ENCODE measurements at regions not wholly inside any gene's neighbourhood (a gene's known extent, or its start where the extent isn't known, plus 50 kb on each side); places are given as distances from the start of the nearest gene placed in this dataset.
"Not testable (repeated sequence)": the region's sequence is repeated elsewhere in the genome, so short reads cannot be mapped to it uniquely, and the experiment has no call there.

- not testable (repeated sequence) for H3K27me3 ChIP-seq (ENCODE audit: control insufficient read depth, insufficient read depth, low read length, poor library complexity, severe bottlenecking); DNase-seq; H3K27me3 Mint-ChIP-seq (ENCODE audit: insufficient read depth); H3K4me1 ChIP-seq (ENCODE audit: control insufficient read depth, insufficient read depth, low read length); H3K9ac ChIP-seq (ENCODE audit: extremely low read depth, low read length, poor library complexity, severe bottlenecking); H3K36me3 ChIP-seq (ENCODE audit: control insufficient read depth, insufficient read depth, low read length); H3K27ac ChIP-seq (ENCODE audit: low read depth, low read length); H3K36me3 Mint-ChIP-seq (ENCODE audit: low read depth); H3K27ac Mint-ChIP-seq; H3K4me3 Mint-ChIP-seq; H3K4me3 ChIP-seq (ENCODE audit: low read length); H3K4me1 Mint-ChIP-seq
- peaks cover 76% of the 10 kb centered on the region for H3K9me3 Mint-ChIP-seq
- H3K9me3 ChIP-seq (ENCODE audit: control insufficient read depth, low read length): peaks cover 20% of the 10 kb centered on the region
- WGBS, 2 experiments (ENCODE audit: insufficient coverage in 1 of 2, insufficient read length in 1 of 2): 83% methylated on average over 2 of the region's 2 CpGs; no CpG with 5 or more reads in 1 of the 2 experiments
Observed at GRCh38 chr2:94790169-94790568, 81.1 kb upstream of the TEKT4 start.

- not testable (repeated sequence) for H3K27me3 Mint-ChIP-seq (ENCODE audit: insufficient read depth); H3K27ac Mint-ChIP-seq; H3K27ac ChIP-seq (ENCODE audit: low read depth, low read length); H3K9ac ChIP-seq (ENCODE audit: extremely low read depth, low read length, poor library complexity, severe bottlenecking); H3K27me3 ChIP-seq (ENCODE audit: control insufficient read depth, insufficient read depth, low read length, poor library complexity, severe bottlenecking); DNase-seq; H3K9me3 ChIP-seq (ENCODE audit: control insufficient read depth, low read length); H3K4me1 ChIP-seq (ENCODE audit: control insufficient read depth, insufficient read depth, low read length); H3K4me3 ChIP-seq (ENCODE audit: low read length); H3K36me3 Mint-ChIP-seq (ENCODE audit: low read depth); H3K36me3 ChIP-seq (ENCODE audit: control insufficient read depth, insufficient read depth, low read length); H3K4me1 Mint-ChIP-seq; H3K4me3 Mint-ChIP-seq
- peak; percentile 66 for TF ChIP-seq CTCF (conservative IDR thresholded peaks at IDR 0.05)
- H3K9me3 Mint-ChIP-seq: peaks cover 63% of the 10 kb centered on the region
Observed at GRCh38 chr2:94797235-94797634, 74.0 kb upstream of the TEKT4 start.

Data from endodermal cell (in vitro differentiated cells).